HG03159 (cell line): ENCODE measurements at regions not wholly inside any gene's neighbourhood (a gene's known extent, or its start where the extent isn't known, plus 50 kb on each side); places are given as distances from the start of the nearest gene placed in this dataset.
"Not testable (repeated sequence)": the region's sequence is repeated elsewhere in the genome, so short reads cannot be mapped to it uniquely, and the experiment has no call there.

Experiments used
- ATAC-seq: cut with Tn5 transposase; IDR thresholded peaks from one replicate; pipeline ENCODE4 v1.9.1; 2021; ENCODE audit warnings: mild to moderate bottlenecking, moderate library complexity; ENCODE audit not compliant: unreplicated experiment

DNA sequence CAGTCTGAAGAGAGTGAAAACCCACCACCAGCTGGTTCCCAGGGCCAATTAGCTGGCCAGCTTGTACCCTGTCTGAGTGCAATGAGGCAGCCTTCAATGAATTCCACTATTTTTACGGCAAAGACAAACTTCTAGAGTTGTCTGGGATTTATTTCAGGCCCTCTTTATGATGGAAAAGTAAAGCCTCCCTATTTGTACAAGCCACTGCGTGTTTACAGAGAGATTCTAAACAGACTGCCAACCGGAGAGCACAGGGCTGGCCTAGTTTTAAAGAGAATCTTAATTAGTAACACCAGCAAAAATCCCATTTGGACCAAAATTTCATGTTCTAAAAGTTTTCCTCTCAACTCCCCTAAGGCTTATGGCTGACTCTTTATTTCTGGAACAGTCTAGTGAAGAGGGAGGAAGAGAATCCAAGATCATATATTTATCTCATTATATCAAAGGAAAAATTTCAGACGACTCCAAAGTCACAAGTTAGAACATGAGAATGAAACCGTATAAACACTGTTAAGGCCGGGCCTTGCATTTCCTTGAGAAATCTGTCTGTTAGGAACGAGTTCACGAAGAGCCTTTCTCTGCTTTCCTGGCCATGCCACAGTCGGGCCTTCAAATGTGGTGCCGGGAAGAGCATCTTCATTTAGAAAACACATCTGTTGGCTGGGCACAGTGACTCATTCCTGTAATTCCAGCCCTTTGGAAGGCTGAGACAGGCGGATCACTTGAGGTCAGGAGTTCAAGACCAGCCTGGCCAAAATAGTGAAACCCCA is 724.6 kb upstream of the NRP1 start:
- ATAC-seq = no peak

DNA sequence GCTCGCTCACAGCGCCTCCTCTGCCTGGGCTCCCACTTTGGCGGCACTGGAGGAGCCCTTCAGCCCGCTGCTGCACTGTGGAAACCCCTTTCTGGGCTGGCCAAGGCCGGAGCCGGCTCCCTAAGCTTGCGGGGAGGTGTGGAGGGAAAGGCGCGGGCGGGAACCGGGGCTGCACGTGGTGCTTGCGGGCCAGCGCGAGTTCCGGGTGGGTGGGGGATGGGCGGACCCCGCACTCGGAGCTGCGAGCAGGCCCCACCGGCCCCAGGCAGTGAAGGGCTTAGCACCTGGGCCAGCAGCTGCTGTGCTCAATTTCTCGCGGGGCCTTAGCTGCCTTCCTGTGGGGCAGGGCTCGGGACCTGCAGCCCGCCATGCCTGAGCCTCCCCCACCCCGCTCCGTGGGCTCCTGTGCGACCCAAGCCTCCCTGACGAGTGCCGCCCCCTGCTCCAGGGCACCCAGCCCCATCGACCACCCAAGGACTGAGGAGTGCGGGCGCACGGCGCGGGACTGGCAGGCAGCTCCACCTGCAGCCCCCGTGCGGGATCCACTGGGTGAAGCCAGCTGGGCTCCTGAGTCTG is 721.0 kb upstream of the NRP1 start:
- ATAC-seq = not testable (repeated sequence)

DNA sequence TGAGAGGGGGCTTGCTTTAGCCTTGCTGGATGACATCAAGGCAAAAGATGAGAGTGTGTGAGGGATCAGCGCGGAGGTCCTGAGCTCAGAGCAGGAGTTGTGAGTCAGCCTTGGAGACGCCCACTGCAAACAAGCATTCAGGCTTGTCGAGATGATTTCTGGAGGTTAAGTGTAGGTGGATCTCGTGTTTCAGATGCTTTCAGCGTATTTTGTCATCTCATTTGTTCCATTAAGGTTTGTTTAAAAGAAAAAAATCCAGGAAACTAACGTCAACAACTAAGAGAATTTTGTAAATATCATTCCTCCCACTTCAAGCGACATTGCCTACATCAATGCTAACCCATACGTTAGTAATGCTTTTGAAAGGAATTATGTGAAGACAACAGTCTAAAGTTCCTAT is 715.4 kb upstream of the NRP1 start:
- no peak for ATAC-seq

DNA sequence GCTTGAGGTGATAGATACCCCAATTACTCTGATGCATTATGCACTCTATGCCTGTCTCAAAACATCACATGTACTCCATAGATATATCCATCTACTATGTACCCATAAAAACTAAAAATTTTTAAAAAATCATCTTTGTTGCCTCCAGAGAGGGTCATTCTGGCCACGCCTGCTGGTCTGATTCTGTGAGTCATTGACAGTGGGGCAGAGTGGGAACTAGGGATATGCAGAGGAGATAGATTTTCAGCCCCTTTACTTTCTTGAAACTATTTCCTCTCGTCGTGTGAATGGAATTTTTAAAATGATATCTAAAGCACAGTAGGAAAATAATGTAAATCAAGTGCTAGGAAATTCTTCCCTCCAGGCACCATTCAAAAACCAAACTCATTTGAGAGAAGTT is 715.0 kb upstream of the NRP1 start:
- ATAC-seq = no peak

DNA sequence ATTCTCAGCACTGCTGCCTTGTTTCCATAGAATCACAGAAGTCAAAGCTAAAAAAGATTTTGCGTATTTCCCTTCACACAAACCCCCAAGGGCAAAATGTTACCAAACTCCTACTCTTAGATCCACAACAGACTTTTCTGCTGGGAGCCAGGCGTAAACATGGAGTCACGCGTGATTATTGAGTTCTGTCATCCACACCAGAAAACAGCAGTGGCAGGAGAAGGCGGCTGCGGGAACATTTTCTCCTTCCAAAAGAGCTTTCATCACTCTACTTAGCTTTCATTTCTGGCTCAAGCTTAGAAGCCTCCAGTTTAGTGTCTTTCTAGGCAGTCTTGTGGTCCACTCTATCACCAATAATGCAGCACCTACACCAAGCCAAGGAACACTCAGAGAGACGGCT is 712.9 kb upstream of the NRP1 start:
- no peak for ATAC-seq

DNA sequence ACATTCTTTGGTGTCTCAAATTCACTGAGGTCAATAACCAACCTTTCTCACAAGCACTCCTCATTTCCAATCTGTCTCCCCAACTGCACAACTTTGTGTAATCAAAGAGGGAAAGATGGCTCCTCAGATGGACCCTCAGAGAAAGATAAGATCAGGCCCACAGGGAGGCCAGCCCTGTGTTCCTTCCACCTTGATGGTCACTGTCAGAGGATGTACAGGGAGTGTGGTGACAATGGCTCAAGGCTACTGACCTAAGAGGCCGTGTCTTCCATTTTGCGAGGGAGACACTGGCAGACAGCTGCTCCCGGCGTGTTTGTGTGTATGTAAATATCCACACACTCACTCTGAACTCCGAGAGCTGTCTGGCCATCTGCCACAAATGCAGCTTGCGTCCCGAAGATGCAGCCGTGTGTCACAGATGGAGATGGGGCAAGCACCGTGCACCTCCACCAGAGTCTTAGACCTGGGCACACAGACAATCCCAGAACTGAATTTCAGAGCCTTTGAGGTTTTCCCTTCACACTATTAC is 712.1 kb upstream of the NRP1 start:
- ATAC-seq = no peak

DNA sequence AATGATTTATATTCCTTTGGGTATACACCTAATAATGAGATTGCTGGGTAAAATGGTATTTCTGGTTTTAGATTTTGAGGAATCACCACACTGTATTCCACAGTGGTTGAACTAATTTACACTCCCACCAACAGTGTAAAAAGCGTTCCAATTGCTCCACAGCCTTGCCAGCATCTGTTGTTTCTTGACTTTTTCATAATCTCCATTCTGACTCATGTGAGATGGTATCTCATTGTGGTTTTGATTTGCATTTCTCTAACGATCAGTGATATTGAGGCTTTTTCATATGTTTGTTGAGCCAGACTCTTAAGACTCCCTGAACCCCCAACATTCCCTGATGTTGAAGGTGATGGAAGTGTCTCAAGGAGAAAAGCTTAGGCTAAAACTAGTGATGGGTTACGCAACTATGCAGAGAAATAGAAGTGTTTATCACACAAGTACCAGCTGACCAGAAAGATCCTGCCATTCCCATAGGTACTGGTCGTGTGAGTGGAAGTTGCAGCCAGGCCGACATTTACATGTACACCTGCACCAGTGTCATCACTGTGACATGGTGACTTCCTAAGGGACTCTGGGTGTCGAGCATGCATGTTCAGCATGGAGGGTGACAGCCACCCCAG is 711.2 kb upstream of the NRP1 start:
- ATAC-seq = no peak

DNA sequence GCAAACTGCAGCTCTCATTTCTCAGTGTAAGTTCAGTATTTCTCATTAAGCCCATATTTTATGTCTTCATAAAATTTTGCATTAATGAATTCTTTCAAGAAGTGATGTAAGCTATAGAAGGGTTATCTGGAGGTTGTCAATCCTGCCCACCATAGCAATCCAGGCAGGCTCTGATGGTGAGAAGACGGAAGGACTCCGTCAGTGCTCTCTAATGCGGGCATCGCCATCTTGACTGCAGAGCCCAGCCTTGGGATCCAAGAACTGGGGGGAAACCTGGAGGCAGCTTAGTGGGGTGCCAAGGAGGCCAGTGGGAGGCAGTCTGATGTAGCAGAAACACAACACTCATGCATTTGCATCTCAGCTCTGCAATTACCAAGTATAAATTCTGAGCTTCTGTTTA is 707.4 kb upstream of the NRP1 start:
- ATAC-seq = no peak

DNA sequence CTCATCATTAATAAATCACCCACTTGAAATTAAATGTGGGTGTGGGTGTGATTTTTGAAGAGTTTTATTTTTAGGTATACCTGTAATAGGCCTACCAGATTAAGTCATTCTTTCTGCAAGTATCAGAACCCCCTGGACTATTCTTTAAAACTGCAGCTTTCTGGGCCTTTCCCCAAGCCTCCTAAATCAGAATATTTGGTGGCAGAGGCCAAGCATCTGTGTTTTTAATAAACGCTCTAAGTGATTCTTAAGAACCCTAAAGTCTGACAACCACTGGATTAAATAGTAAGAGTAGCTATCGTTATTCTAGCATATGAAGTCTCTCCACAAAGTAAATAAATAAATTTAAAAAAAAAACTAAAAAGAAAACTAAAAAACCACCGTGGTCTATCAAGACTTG is 703.0 kb upstream of the NRP1 start:
- no peak for ATAC-seq

DNA sequence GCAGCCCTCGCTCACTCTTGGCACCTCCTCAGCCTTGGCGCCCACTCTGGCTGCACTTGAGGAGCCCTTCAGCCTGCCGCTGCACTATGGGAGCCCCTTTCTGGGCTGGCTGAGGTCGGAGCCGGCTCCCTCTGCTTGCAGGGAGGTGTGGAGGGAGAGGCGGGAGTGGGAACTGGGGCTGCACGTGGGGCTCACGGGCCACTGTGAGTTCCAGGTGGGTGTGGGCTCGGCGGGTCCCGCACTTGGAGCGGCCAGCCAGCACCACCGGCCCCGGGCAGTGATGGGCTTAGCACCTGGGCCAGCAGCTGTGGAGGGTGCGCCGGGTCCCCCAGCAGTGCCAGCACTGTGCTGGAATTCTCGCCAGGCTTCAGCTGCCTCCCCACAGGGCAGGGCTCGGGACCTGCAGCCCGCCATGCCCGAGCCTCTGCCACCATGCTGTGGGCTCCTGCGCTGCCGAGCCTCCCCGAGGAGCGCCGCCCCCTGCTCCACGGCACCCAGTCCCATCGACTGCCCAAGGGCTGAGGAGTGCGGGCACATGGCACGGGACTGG is 700.8 kb upstream of the NRP1 start:
- not testable (repeated sequence) for ATAC-seq

DNA sequence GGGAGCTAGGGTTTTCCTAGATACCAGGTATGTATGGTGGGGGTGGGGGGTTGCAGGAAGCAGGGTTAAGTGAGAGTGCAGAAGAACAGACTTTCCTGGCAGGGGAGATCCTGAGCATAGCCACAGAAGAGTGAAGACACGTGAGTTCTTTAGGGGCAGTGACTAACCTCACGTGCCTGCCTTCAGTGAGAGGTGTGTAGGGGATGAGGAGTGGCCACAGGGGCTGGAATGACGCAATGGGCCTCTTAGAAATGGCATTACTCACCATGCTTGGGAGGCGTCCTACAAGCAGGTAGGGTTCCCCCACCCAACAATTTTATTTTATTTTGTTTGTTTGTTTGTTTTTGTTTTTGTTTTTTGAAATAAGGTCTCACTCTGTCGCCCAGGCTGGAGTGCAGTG is 698.6 kb upstream of the NRP1 start:
- no peak for ATAC-seq

DNA sequence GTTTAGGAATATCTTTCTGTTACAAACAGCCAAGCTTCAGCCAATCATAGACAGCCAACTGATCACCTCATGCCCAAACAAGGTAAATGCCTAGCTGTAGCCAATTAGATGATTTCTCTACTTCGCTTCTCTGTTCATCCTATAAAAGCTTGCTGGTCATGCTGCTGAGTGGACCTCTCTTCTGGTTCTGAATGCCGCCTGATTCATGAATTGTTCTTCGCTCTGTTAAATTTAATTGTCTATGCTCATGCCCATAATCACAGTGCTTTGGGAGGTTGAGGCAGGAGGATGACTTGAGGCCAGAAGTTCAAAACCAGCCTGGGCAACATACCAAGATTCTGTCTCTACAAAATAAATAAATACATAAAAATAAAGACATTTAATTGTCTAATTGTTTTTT is 698.1 kb upstream of the NRP1 start:
- no peak for ATAC-seq

DNA sequence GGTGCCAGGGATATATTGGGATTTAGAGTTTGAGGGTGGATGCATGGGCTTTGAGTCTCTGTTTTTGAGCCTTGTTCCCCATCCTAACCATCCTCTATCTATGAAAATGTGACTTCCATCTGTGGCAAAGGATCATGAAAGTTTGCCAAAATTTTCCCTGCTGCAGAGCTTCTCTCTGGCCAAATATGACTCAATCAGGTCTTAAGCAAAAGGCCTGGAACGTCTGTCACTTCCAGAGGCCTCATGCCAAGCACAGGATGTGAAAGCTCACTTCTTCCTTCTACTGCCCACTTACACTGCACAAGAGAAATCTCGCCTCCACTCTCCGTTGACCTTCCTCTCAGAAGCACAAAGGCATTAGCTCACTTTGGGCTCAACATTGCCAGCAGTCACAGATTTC is 696.9 kb upstream of the NRP1 start:
- ATAC-seq = no peak

DNA sequence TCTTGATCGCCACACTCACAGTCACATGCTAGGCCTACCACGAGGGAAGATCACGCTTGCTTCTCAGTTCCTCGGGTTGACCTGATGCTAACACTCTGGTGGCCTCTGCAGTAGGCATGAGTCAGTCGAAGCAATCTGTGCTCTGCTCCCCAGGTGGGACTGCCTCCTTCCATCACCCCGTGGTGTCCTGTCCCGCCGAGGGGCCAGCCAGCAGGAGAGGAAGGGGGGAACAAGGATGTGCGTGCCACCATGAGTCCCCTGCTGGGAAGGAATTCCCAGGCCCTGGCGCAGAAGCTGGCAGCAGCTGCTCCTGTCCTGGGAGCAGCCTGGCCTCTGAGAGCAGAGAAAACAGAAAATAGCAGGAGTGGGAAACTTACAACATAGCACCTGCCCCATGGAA is 695.0 kb upstream of the NRP1 start:
- ATAC-seq = no peak

DNA sequence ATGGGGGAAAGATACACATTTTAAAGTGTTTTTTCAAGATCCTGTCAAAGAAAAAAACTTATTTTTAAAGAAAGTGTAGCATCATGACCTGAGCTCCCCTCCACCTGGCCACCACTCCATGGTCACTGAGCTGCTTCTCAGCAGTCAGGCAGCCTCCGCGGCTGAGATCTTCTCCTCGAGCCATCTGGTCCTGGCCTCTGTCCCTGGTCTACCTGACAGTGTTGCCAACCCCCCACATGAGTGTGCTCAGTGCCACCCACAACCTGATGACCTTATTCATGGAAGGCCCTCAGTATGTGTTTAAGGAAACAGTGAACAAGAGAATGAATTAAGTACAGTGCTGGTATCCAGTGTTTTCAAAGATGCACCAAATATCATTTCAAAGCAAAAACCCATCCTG is 694.5 kb upstream of the NRP1 start:
- no peak for ATAC-seq

DNA sequence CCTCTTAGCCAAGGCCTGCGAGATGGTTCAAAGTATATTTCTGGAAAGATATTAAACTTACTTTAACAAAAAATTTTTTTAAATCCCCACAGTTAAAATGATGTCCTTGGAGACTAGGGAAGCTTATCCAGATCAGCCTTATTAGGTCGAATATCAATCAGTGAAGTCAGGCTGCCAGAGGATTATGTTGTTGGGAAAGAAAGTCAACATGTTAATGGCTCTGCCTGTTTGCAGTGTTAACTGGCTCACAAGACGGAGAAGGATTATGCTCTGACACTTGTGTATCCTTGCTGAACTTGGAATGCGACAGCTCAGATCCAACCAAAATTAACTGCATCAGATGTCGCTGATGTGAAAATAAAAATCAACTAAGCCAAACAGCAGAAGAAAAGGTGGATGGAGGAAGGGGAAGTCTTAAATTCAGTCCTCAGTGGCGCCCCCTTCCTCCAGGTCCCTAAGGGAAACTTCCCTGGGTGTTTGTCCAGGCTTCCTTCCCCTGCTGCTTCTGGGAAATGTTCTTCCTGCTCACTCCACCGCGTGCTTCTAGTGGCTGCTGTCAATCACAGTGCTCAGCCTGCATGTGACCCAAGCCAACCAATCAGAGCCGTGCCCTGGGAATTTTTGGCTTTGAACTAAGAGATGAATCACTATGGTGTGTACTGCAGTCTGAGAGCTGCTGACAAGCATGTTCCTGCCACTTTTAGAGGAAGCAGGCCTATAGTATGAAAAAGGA is 690.4 kb upstream of the NRP1 start:
- ATAC-seq = no peak

DNA sequence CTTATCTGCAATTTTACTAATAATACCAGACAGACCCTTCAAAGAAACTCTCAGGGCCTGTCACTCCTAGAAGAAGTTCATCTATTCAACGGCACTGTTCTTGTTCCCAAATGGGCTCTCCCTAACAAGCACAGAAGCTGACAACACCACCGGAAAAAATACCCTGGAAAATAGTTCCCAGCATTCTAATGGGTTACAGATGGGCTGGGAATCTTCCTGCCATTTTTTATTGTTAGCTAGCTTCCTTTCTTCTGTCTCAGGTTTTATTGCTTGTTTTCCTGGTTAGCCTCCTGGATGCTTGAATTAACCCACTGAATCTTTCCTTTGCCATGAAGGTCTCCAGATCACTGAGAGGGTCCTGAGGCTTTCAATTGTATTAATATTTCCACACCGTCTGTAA is 689.8 kb upstream of the NRP1 start:
- ATAC-seq = no peak

DNA sequence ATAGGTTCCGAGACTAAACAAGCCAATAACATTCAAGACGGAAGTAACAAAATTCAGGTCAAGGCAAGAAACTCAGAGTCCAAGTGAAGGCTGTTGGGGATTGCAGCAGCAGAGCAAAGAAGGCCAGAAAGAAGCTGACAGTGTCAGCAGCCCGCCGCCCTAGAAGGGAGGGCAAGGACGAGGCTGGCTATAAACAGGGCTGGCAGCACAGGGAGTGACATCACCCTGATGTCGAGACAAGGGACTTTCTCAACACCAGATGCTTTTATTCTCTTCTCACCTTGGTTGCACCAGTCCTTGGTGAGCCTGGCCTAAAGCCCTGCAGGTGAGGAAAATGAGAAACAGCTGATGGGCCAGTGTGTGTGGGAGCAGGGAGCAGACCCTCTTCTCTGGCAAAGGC is 687.7 kb upstream of the NRP1 start:
- ATAC-seq = no peak

DNA sequence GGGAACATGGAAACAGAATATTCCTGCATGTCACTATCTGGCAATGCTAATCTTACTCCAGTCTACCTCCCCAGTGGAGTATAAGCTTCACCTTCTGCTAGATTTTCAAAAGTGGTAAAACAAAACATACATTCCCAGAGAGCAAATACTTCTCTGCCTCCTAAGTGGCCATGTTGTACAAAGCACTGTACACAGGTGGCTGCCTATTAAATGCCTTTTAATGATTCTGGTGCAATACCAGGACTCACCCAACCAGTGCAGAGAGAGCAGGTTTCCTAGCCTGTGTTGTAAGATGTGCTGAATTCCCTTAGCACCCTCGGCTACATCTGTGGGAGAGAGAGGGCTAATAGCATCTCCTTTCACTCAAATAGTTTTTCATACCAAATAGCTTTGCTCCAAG is 684.3 kb upstream of the NRP1 start:
- no peak for ATAC-seq

DNA sequence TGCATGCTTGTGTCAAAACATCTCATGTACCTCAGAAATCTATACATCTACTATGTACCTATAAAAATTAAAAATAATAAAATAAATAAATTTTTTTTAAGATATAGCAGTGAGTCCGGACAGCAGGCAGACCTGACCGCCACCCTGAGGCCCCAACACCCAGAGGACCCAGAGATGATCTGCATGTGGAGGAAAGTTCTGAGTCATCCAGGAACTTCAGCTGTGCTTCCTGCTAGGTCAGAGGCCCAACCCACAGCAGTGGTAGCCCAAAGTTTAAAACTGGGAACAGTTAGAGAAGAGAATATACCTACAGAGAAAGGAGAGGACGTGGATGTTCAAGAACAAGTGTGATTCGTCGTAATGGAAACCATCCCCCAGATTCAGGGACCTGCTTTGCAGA is 683.7 kb upstream of the NRP1 start:
- ATAC-seq = no peak

DNA sequence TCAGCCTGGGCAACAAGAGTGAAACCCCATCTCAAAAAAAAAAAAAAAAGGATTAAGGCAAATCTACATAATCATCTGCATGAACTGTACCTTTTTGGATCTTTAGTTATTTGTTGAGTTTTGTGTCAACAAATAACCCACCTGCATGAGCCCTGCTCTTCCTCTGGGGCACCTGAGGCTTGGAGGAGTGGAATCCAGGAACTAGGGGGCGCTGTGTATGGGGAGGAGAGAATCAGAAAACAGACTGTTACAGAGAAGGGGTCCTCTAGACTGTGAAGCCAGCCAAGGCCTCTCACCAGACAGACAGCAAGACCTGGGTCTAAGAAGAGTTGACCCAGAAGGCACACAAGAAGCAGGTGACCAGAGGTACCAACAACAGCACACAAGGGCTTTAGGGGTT is 682.8 kb upstream of the NRP1 start:
- ATAC-seq = no peak
